CD4-positive, alpha-beta T cell treated with Interleukin-15 for 4 hours (primary cell): ENCODE measurements at regions not wholly inside any gene's neighbourhood (a gene's known extent, or its start where the extent isn't known, plus 50 kb on each side); places are given as distances from the start of the nearest gene placed in this dataset.

Source experiments
- DNase-seq: peaks from one replicate; pipeline ENCODE4 v3.0.0-alpha.2; 2020; ENCODE audit warnings: low spot score

GRCh38 chr15:62989366-62990055 lies 53.0 kb upstream of the TPM1 start:
- DNase-seq = no peak

DNA sequence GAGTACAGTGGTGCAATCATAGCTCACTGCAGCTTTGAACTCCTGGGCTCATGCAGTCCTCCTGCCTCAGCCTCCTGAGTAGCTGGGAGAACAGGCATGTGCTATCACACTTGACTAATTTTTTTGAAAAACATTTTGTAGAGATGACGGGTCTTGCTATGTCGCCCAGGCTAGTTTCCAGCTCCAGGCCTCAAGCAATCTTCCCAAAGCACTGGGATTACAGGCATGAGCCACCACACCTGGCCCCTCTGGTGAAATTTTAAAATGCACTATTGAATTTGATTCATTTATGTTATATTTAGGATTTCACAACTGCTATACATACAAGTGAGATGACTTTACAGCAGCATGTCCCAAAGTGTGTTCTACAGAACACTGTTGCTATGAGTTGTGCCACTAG lies 50.8 kb upstream of the TPM1 start:
- no peak for DNase-seq

DNA sequence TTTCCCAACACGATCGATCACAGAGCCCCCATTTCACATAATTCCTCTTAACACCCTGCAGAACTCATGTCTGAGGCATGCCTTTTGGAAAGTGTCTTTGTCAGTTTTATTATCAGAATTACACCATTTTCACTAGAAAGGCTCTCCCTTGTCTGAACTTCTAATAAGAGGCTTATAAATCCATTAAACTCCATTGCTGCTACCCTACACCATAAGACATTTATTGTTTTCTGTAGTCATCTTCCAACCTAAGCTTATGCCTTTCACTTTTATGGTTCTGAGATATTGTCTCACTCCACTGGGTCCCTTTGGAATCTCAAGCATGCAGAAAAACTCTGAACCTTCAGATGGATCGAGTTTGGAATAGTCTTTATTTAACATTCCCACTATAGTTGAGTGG lies 50.2 kb upstream of the TPM1 start:
- no peak for DNase-seq
